ENCODE measurements at regions not wholly inside any gene's neighbourhood (a gene's known extent, or its start where the extent isn't known, plus 50 kb on each side); places are given as distances from the start of the nearest gene placed in this dataset.

DNA sequence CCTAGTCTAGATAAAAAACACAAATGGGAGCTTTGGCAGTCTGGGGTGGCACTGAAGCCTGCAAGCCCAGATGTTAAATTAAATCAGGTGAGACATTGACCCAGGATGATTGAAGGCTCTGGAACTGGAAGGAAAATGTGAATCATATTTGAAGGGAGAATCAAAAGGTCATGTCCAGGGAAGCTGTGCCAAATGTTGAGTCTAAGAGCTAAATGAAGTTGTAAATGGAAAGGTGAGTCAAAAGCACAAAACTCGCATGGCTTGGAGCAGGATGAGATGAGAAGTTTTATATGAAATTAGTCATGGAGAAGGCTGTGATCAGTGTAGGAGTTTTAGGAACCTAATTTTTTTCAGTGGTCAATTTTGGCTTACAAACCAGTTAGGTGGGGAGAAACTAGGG is 301.1 kb downstream of the BLID start:
- no peaks in the 10 kb centered on the region for H3K36me3 Mint-ChIP-seq (ENCODE audit: insufficient read depth, unreplicated experiment)
- H3K4me1 Mint-ChIP-seq (ENCODE audit: low read depth, unreplicated experiment) = no peaks in the 10 kb centered on the region
- peaks cover 10% of the 10 kb centered on the region for H3K9me3 Mint-ChIP-seq (ENCODE audit: low read depth, unreplicated experiment)
- CTCF ChIA-PET = no interaction called here
- H3K4me3 Mint-ChIP-seq (ENCODE audit: low read depth, unreplicated experiment) = no peak overlapping the region
- no TSS peak for BruUV-seq (replicated peaks)
- TF ChIP-seq, protein P1, sequence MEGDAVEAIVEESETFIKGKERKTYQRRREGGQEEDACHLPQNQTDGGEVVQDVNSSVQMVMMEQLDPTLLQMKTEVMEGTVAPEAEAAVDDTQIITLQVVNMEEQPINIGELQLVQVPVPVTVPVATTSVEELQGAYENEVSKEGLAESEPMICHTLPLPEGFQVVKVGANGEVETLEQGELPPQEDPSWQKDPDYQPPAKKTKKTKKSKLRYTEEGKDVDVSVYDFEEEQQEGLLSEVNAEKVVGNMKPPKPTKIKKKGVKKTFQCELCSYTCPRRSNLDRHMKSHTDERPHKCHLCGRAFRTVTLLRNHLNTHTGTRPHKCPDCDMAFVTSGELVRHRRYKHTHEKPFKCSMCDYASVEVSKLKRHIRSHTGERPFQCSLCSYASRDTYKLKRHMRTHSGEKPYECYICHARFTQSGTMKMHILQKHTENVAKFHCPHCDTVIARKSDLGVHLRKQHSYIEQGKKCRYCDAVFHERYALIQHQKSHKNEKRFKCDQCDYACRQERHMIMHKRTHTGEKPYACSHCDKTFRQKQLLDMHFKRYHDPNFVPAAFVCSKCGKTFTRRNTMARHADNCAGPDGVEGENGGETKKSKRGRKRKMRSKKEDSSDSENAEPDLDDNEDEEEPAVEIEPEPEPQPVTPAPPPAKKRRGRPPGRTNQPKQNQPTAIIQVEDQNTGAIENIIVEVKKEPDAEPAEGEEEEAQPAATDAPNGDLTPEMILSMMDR (IDR thresholded peaks at IDR 0.05; ENCODE audit: unreplicated experiment) = no peak
- no peak for DNase-seq
- no peaks in the 10 kb centered on the region for H3K27me3 Mint-ChIP-seq (ENCODE audit: unreplicated experiment)
- intact Hi-C loops (cut with micrococcal nuclease; ENCODE audit: unreplicated experiment) = no loop called here
- H3K27ac Mint-ChIP-seq (ENCODE audit: unreplicated experiment) = no peak overlapping the region

DNA sequence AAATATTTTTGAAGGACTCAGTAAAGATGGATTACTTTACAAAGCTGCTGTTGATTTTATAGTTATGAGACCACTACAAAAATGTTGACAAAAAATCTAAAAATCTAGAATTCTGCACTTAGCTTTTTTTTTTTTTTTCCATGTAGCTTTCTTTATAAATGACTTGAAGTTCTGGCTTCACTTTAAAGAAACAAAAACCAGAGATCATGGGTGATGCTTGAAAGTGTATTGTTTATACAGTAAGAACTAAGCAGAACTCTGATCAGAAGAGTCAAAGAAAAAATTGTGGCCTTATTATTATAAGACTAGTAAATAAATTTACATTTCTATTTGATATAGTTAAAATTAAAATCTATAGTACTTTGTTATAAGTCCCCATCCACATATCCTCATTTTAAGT is 301.7 kb downstream of the BLID start:
- Mint-ChIP-seq H3K4me3 (ENCODE audit: low read depth, unreplicated experiment) (no peak overlapping the region), H3K27me3 (ENCODE audit: unreplicated experiment) (no peaks in the 10 kb centered on the region), H3K4me1 (ENCODE audit: low read depth, unreplicated experiment) (no peaks in the 10 kb centered on the region), H3K9me3 (ENCODE audit: low read depth, unreplicated experiment) (peaks cover 10% of the 10 kb centered on the region), H3K27ac (ENCODE audit: unreplicated experiment) (no peak overlapping the region), H3K36me3 (ENCODE audit: insufficient read depth, unreplicated experiment) (no peaks in the 10 kb centered on the region)
- no peak for DNase-seq
- TF ChIP-seq, protein P1 (IDR thresholded peaks at IDR 0.05; ENCODE audit: unreplicated experiment) = no peak
- intact Hi-C loops (cut with micrococcal nuclease; ENCODE audit: unreplicated experiment) = no loop called here
- BruUV-seq (replicated peaks) = no TSS peak
- CTCF ChIA-PET = no interaction called here

DNA sequence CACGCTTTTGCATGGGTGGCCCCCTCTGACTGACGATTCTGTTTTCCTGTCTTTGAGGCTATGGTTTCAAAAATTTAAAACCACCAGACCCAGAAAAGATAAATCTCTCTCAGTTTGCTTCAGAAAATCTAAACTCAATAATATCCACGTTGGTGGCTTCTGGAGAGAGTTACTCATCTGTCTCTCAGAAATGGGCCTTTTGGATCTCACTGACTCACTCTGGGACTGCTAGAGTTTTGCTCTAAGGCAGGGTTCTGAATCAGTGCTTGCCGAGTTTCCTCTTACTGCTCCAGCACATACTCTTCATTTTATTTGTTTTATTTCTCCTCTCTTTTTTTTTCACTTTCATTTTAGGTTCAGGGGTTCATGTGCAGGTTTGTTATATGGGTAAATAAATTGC is 305.7 kb downstream of the BLID start:
- Mint-ChIP-seq H3K27me3 (ENCODE audit: unreplicated experiment) (no peaks in the 10 kb centered on the region), H3K36me3 (ENCODE audit: insufficient read depth, unreplicated experiment) (no peaks in the 10 kb centered on the region), H3K4me3 (ENCODE audit: low read depth, unreplicated experiment) (no peak overlapping the region), H3K9me3 (ENCODE audit: low read depth, unreplicated experiment) (peaks cover 10% of the 10 kb centered on the region), H3K27ac (ENCODE audit: unreplicated experiment) (no peak overlapping the region), H3K4me1 (ENCODE audit: low read depth, unreplicated experiment) (no peaks in the 10 kb centered on the region)
- DNase-seq = no peak
- CTCF ChIA-PET = no interaction called here
- BruUV-seq (replicated peaks) = no TSS peak
- intact Hi-C loops (cut with micrococcal nuclease; ENCODE audit: unreplicated experiment) = no loop called here
- TF ChIP-seq, protein P1 (IDR thresholded peaks at IDR 0.05; ENCODE audit: unreplicated experiment) = no peak

DNA sequence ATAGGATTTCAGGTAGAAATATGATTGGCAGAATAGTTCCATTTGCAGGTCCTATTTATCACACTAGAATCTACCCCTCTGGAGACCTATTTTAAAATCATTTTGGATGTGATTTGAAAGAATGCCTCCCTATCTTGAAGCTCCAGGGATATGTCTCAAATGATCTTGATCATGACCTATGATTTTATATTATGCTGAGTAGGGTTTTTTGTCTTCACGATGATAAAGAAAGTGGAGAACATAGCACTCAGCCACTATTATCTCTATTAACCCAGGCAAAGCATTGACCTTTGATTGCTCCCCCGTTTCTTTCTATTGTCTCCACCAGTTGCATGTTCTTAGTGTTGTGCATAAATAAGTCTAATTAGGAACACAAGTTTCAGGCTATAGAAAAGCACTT is 307.9 kb downstream of the BLID start:
- Mint-ChIP-seq H3K4me1 (ENCODE audit: low read depth, unreplicated experiment) (no peaks in the 10 kb centered on the region), H3K9me3 (ENCODE audit: low read depth, unreplicated experiment) (peaks cover 6% of the 10 kb centered on the region), H3K27me3 (ENCODE audit: unreplicated experiment) (no peaks in the 10 kb centered on the region), H3K27ac (ENCODE audit: unreplicated experiment) (no peak overlapping the region), H3K36me3 (ENCODE audit: insufficient read depth, unreplicated experiment) (no peaks in the 10 kb centered on the region), H3K4me3 (ENCODE audit: low read depth, unreplicated experiment) (no peak overlapping the region)
- intact Hi-C loops (cut with micrococcal nuclease; ENCODE audit: unreplicated experiment) = no loop called here
- TF ChIP-seq, protein P1 (IDR thresholded peaks at IDR 0.05; ENCODE audit: unreplicated experiment) = no peak
- CTCF ChIA-PET = interaction anchor here (0.6 kb wide), 1 partner anchor 97 kb away, joined by 5 read pairs; no protein-coding TSS in a partner anchor
- BruUV-seq (replicated peaks) = no TSS peak
- no peak for DNase-seq

DNA sequence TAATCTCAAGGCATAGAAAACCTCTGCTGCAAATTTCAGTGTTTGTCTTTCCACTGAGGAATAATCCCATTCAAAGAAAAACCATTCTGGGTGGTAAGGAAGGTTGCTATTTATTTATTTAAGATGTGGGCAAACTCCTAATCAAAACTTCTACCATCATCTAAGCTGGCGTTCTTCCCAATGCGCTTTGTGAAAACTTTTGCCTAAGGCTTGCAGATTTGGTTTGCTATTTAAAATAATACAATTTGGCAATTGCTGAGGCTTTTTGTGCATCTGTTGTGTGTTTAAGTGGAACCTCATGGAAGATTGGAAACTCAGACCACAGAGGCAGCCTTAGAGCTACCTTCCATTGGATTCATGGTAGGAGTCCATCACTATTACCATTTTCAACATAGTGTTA is 309.0 kb downstream of the BLID start:
- CTCF ChIA-PET = no interaction called here
- H3K4me1 Mint-ChIP-seq (ENCODE audit: low read depth, unreplicated experiment) = no peaks in the 10 kb centered on the region
- intact Hi-C loops (cut with micrococcal nuclease; ENCODE audit: unreplicated experiment) = no loop called here

More for the DNA sequence above, 309.0 kb downstream of the BLID start:
- BruUV-seq (replicated peaks) = no TSS peak
- TF ChIP-seq, protein P1 (IDR thresholded peaks at IDR 0.05; ENCODE audit: unreplicated experiment) = no peak
- Mint-ChIP-seq H3K27ac (ENCODE audit: unreplicated experiment) (no peak overlapping the region), H3K9me3 (ENCODE audit: low read depth, unreplicated experiment) (peaks cover 6% of the 10 kb centered on the region), H3K27me3 (ENCODE audit: unreplicated experiment) (peaks cover 5% of the 10 kb centered on the region), H3K4me3 (ENCODE audit: low read depth, unreplicated experiment) (no peak overlapping the region), H3K36me3 (ENCODE audit: insufficient read depth, unreplicated experiment) (no peaks in the 10 kb centered on the region)
- no peak for DNase-seq

Measured in Calu3 (cell line).